ENCODE measurements at regions not wholly inside any gene's neighbourhood (a gene's known extent, or its start where the extent isn't known, plus 50 kb on each side); places are given as distances from the start of the nearest gene placed in this dataset.

DNA sequence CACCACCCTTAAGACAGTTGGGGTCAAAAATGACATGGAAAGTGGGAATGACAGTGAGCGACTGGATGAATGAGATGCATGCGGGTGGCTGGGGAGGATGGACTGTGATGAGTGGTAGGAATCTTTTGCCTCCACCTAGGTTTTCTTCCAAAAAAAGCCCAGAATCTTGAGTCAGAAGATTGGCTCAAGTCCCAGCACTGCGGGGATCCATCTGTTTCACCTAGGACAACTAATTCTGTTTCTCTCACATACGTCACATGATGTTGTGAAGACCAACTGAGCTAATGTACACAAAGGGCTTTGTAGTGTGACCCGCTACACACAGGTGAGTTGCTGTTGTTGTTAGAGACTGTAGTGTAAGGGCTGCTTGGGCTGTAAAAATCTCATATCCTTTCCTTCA, 58.5 kb upstream of the SLC35B4 start:
- TF ChIP-seq SOX15 (CRISPR knock-in tag; IDR thresholded peaks at IDR 0.05), result no peak
- no peak for TF ChIP-seq ATF2 (CRISPR knock-in tag; IDR thresholded peaks at IDR 0.05; ENCODE audit: borderline replicate concordance, low read depth)
- TF ChIP-seq, protein P1, sequence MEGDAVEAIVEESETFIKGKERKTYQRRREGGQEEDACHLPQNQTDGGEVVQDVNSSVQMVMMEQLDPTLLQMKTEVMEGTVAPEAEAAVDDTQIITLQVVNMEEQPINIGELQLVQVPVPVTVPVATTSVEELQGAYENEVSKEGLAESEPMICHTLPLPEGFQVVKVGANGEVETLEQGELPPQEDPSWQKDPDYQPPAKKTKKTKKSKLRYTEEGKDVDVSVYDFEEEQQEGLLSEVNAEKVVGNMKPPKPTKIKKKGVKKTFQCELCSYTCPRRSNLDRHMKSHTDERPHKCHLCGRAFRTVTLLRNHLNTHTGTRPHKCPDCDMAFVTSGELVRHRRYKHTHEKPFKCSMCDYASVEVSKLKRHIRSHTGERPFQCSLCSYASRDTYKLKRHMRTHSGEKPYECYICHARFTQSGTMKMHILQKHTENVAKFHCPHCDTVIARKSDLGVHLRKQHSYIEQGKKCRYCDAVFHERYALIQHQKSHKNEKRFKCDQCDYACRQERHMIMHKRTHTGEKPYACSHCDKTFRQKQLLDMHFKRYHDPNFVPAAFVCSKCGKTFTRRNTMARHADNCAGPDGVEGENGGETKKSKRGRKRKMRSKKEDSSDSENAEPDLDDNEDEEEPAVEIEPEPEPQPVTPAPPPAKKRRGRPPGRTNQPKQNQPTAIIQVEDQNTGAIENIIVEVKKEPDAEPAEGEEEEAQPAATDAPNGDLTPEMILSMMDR (IDR thresholded peaks at IDR 0.05), result no peak
- TF ChIP-seq IRF1 (CRISPR knock-in tag; IDR thresholded peaks at IDR 0.05), result no peak

Data from WTC11 (cell line).